ENCODE measurements at regions not wholly inside any gene's neighbourhood (a gene's known extent, or its start where the extent isn't known, plus 50 kb on each side); places are given as distances from the start of the nearest gene placed in this dataset.

DNA sequence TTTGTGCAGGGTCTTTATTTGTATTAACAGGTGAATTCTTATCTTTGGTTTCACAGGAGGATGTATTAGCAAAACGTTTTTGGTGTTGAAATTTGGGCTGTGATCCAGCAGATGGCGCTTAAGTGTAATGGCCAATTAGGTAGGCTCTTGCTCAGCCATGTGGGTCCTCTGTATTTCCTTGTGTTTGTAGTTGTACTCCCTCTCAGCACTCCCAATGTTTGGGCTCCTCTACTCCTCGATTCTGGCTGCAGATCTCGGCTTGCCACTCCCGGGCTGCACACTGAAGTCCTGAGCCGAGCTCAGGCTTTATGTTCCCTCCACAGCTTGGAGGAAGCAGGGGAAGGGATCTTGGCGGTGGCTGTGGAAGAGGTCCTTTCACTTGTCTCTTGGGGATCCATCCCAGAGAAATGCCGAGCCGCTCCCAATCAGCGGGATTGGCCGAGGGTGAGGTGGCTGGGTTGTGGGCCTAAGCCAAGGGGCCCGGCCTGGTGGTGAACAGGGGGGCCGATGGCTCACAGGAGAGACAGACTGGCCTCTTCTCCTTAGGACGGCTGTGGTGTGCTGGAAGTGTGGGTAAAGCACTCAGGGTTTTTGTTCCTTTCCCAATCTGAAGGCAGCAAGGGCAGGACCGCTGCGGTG lies 133.7 kb downstream of the AEBP2 start:
- Histone ChIP-seq H3K4me1 (ENCODE audit: insufficient read depth, low read length) (no peaks in the 10 kb centered on the region), H3K9me3 (ENCODE audit: control insufficient read depth in 1 of 2, insufficient read depth in 1 of 2, low read length in 2 of 2) (no peaks in the 10 kb centered on the region), H3K27me3 (ENCODE audit: control insufficient read depth in 1 of 2, insufficient read depth in 2 of 2, low read length in 2 of 2) (no peaks in the 10 kb centered on the region), H3K27ac (ENCODE audit: low read depth in 1 of 2, low read length in 2 of 2) (no peak overlapping the region), H3K4me3 (ENCODE audit: low read length) (no peak overlapping the region), H3K36me3 (ENCODE audit: insufficient read depth, low read length) (no peaks in the 10 kb centered on the region)
- intact Hi-C loops (cut with DNase I, micrococcal nuclease): no loop called here
- POLR2A ChIA-PET: no interaction called here
- Mint-ChIP-seq H3K4me3 (no peak overlapping the region), H3K27me3 (no peaks in the 10 kb centered on the region), H3K9me3 (peaks cover 5% of the 10 kb centered on the region), H3K36me3 (ENCODE audit: low read depth) (peaks cover 34% of the 10 kb centered on the region), H3K4me1 (ENCODE audit: low read depth) (no peaks in the 10 kb centered on the region), H3K27ac (no peak overlapping the region)
- TF ChIP-seq, protein P1, sequence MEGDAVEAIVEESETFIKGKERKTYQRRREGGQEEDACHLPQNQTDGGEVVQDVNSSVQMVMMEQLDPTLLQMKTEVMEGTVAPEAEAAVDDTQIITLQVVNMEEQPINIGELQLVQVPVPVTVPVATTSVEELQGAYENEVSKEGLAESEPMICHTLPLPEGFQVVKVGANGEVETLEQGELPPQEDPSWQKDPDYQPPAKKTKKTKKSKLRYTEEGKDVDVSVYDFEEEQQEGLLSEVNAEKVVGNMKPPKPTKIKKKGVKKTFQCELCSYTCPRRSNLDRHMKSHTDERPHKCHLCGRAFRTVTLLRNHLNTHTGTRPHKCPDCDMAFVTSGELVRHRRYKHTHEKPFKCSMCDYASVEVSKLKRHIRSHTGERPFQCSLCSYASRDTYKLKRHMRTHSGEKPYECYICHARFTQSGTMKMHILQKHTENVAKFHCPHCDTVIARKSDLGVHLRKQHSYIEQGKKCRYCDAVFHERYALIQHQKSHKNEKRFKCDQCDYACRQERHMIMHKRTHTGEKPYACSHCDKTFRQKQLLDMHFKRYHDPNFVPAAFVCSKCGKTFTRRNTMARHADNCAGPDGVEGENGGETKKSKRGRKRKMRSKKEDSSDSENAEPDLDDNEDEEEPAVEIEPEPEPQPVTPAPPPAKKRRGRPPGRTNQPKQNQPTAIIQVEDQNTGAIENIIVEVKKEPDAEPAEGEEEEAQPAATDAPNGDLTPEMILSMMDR (IDR thresholded peaks at IDR 0.05): no peak
- ATAC-seq (ENCODE audit: poor library complexity): no peak
- DNase-seq: peak in 3 of 14 experiments; percentile 17 to 35 (median 25)
- CTCF ChIA-PET: no interaction called here

DNA sequence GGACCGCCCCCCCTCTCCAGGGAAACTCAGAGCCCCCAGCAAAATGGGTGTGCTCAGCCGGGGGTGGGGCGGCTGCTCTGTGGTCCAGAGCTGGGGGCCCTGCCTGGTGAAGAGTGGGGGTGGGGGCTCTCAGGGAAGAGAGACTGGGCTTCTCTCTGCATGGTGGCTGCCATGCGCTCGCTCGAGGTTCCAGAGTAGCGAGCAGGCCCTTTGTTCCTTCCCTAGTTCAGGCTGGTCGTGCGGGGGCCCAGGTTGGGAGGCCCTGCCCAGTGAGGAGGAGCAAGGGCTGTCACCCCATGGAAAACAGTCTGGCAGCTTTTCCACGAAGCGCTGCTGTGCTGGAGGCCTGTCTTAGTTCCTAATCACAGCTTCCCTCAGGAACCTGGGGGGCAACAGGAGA lies 134.6 kb downstream of the AEBP2 start:
- Histone ChIP-seq H3K9me3 (ENCODE audit: control insufficient read depth in 1 of 2, insufficient read depth in 1 of 2, low read length in 2 of 2) (no peaks in the 10 kb centered on the region), H3K27me3 (ENCODE audit: control insufficient read depth in 1 of 2, insufficient read depth in 2 of 2, low read length in 2 of 2) (no peaks in the 10 kb centered on the region), H3K36me3 (ENCODE audit: insufficient read depth, low read length) (no peaks in the 10 kb centered on the region), H3K27ac (ENCODE audit: low read depth in 1 of 2, low read length in 2 of 2) (no peak overlapping the region), H3K4me1 (ENCODE audit: insufficient read depth, low read length) (no peaks in the 10 kb centered on the region), H3K4me3 (ENCODE audit: low read length) (no peak overlapping the region)
- no peak for DNase-seq
- ChIA-PET CTCF (no interaction called here), POLR2A (no interaction called here)
- Mint-ChIP-seq H3K4me1 (ENCODE audit: low read depth) (no peaks in the 10 kb centered on the region), H3K4me3 (no peak overlapping the region), H3K27me3 (no peaks in the 10 kb centered on the region), H3K27ac (no peak overlapping the region), H3K36me3 (ENCODE audit: low read depth) (peaks cover 37% of the 10 kb centered on the region), H3K9me3 (peaks cover 5% of the 10 kb centered on the region)
- intact Hi-C loops (cut with DNase I, micrococcal nuclease): no loop called here
- ATAC-seq (ENCODE audit: poor library complexity): no peak
- TF ChIP-seq, protein P1 (IDR thresholded peaks at IDR 0.05): no peak

GRCh38 chr12:19574601-19575000 lies 135.3 kb downstream of the AEBP2 start:
- intact Hi-C loops (cut with DNase I, micrococcal nuclease): no loop called here

More at GRCh38 chr12:19574601-19575000, 135.3 kb downstream of the AEBP2 start:
- Histone ChIP-seq H3K4me1 (ENCODE audit: insufficient read depth, low read length) (no peaks in the 10 kb centered on the region), H3K27ac (ENCODE audit: low read depth in 1 of 2, low read length in 2 of 2) (no peak overlapping the region), H3K27me3 (ENCODE audit: control insufficient read depth in 1 of 2, insufficient read depth in 2 of 2, low read length in 2 of 2) (no peaks in the 10 kb centered on the region), H3K4me3 (ENCODE audit: low read length) (no peak overlapping the region), H3K9me3 (ENCODE audit: control insufficient read depth in 1 of 2, insufficient read depth in 1 of 2, low read length in 2 of 2) (no peaks in the 10 kb centered on the region), H3K36me3 (ENCODE audit: insufficient read depth, low read length) (no peaks in the 10 kb centered on the region)
- CTCF ChIA-PET: no interaction called here
- TF ChIP-seq, protein P1 (IDR thresholded peaks at IDR 0.05): no peak
- H3K4me3 Mint-ChIP-seq: no peak overlapping the region
- H3K36me3 Mint-ChIP-seq (ENCODE audit: low read depth): peaks cover 35% of the 10 kb centered on the region
- H3K27ac Mint-ChIP-seq: no peak overlapping the region
- peaks cover 5% of the 10 kb centered on the region for H3K9me3 Mint-ChIP-seq
- no peaks in the 10 kb centered on the region for H3K27me3 Mint-ChIP-seq
- H3K4me1 Mint-ChIP-seq (ENCODE audit: low read depth): no peaks in the 10 kb centered on the region
- POLR2A ChIA-PET: no interaction called here
- DNase-seq (no peak), ATAC-seq (ENCODE audit: poor library complexity) (no peak)

Data from CD4-positive, alpha-beta T cell (primary cell).